HG03159 (cell line): ENCODE measurements at regions not wholly inside any gene's neighbourhood (a gene's known extent, or its start where the extent isn't known, plus 50 kb on each side); places are given as distances from the start of the nearest gene placed in this dataset.
A peak's percentile ranks its signal among the peaks of the same experiment; 100 is the strongest.

ENCODE experiments used
- ATAC-seq: cut with Tn5 transposase; IDR thresholded peaks from one replicate; pipeline ENCODE4 v1.9.1; 2021; ENCODE audit warnings: mild to moderate bottlenecking, moderate library complexity; ENCODE audit not compliant: unreplicated experiment

- no peak for ATAC-seq
Observed at GRCh38 chr6:114471450-114471849, 128.6 kb upstream of the HS3ST5 start.

- no peak for ATAC-seq
Observed at GRCh38 chr6:114467931-114468330, 125.1 kb upstream of the HS3ST5 start.

GRCh38 chr6:114465511-114465910 is 122.7 kb upstream of the HS3ST5 start:
- no peak for ATAC-seq

GRCh38 chr6:114453737-114454276 is 111.0 kb upstream of the HS3ST5 start:
- no peak for ATAC-seq

GRCh38 chr6:114452785-114453401 is 110.1 kb upstream of the HS3ST5 start:
- no peak for ATAC-seq

GRCh38 chr6:114450631-114451030 is 107.8 kb upstream of the HS3ST5 start:
- ATAC-seq, result no peak

GRCh38 chr6:114449659-114450058 is 106.8 kb upstream of the HS3ST5 start:
- no peak for ATAC-seq

- no peak for ATAC-seq
Observed at GRCh38 chr6:114446342-114446741, 103.5 kb upstream of the HS3ST5 start.

GRCh38 chr6:114445846-114446245 is 103.0 kb upstream of the HS3ST5 start:
- no peak for ATAC-seq

GRCh38 chr6:114439411-114439810 is 96.6 kb upstream of the HS3ST5 start:
- ATAC-seq, result no peak

GRCh38 chr6:114437235-114437634 is 94.4 kb upstream of the HS3ST5 start:
- no peak for ATAC-seq

- no peak for ATAC-seq
Observed at GRCh38 chr6:114436691-114437090, 93.9 kb upstream of the HS3ST5 start.

- ATAC-seq, result no peak
Observed at GRCh38 chr6:114435985-114436384, 93.2 kb upstream of the HS3ST5 start.

- ATAC-seq, result no peak
Observed at GRCh38 chr6:114432400-114432799, 89.6 kb upstream of the HS3ST5 start.

- ATAC-seq, result no peak
Observed at GRCh38 chr6:114431641-114432040, 88.8 kb upstream of the HS3ST5 start.

GRCh38 chr6:114430534-114431124 is 87.8 kb upstream of the HS3ST5 start:
- no peak for ATAC-seq

- ATAC-seq, result no peak
Observed at GRCh38 chr6:114428341-114428740, 85.5 kb upstream of the HS3ST5 start.

GRCh38 chr6:114421199-114421598 is 78.4 kb upstream of the HS3ST5 start:
- ATAC-seq, result no peak

- peak; percentile 95 for ATAC-seq
Observed at GRCh38 chr6:114419175-114419574, 76.4 kb upstream of the HS3ST5 start.

GRCh38 chr6:114418304-114418972 is 75.6 kb upstream of the HS3ST5 start:
- ATAC-seq, result no peak

- ATAC-seq, result no peak
Observed at GRCh38 chr6:114407426-114408035, 64.7 kb upstream of the HS3ST5 start.
